GM20000 (cell line): ENCODE measurements at regions not wholly inside any gene's neighbourhood (a gene's known extent, or its start where the extent isn't known, plus 50 kb on each side); places are given as distances from the start of the nearest gene placed in this dataset.

Experiments
- DNase-seq: peaks from one replicate; pipeline ENCODE4 v3.0.0; 2012; ENCODE audit warnings: low spot score
- TF ChIP-seq, protein P1 (sequence below): IDR thresholded peaks from 2 replicates; pipeline ENCODE4 v1.5.1; 2012; ENCODE audit warnings: mild to moderate bottlenecking, control low read depth; ENCODE audit errors: extremely low read depth, missing control alignments

- DNase-seq = no peak
- TF ChIP-seq, protein P1, sequence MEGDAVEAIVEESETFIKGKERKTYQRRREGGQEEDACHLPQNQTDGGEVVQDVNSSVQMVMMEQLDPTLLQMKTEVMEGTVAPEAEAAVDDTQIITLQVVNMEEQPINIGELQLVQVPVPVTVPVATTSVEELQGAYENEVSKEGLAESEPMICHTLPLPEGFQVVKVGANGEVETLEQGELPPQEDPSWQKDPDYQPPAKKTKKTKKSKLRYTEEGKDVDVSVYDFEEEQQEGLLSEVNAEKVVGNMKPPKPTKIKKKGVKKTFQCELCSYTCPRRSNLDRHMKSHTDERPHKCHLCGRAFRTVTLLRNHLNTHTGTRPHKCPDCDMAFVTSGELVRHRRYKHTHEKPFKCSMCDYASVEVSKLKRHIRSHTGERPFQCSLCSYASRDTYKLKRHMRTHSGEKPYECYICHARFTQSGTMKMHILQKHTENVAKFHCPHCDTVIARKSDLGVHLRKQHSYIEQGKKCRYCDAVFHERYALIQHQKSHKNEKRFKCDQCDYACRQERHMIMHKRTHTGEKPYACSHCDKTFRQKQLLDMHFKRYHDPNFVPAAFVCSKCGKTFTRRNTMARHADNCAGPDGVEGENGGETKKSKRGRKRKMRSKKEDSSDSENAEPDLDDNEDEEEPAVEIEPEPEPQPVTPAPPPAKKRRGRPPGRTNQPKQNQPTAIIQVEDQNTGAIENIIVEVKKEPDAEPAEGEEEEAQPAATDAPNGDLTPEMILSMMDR = no peak
These were observed 51.8 kb upstream of the MYB start for GRCh38 chr6:135129136-135129856.

DNA sequence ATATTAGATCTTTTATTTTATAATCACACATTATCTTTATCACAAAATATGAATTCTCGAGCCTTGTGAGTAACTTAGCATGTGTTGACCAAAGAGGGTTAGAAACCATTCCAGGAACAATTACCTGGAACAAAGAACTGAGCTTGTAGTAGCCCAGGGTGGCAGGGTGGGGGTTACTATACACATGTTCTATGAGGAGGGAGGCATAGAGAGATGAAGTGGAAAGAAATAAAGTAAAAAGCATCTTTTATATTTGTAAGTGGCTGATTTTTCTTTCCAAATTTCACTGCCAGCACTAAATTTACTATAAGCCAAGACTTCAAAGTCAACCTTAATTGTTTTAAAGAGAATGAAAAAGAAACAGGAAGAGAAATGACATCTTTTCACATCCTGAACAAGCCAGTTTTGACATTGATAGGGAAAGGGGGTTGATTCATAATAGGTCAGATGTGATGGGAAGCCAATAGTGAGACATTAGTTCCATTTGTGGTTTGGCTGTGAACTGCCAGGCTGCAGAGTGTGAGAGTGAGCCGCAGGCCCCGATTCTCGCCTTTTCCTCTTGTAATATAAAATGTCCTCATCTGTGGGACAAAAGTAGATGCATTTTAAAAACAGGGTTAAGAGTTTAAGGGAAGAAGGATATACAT, 52.7 kb upstream of the MYB start:
- TF ChIP-seq, protein P1 = no peak
- peak; percentile 69 for DNase-seq

- TF ChIP-seq, protein P1 = no peak
- DNase-seq = no peak
These were observed 54.4 kb upstream of the MYB start for GRCh38 chr6:135126729-135127128.

DNA sequence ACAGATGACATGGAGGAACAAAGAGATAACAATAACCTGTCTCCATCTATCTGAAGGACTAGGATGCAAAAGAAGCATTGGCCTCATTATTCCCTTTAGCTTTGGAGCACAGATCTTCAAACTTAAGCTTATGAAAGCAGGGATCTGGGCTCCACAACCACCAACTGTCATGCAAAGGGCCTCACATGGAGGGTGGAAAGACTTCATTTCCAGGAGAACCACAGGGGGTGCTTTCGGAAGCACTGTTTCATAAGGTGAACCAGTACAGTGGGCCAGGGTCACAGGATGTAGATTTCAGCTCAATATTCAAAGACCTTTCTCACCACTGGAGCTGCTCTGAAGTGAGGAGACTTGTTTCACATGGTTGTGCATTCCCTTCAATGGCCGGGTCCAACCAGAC, 55.1 kb upstream of the MYB start:
- TF ChIP-seq, protein P1 = no peak
- DNase-seq = no peak

DNA sequence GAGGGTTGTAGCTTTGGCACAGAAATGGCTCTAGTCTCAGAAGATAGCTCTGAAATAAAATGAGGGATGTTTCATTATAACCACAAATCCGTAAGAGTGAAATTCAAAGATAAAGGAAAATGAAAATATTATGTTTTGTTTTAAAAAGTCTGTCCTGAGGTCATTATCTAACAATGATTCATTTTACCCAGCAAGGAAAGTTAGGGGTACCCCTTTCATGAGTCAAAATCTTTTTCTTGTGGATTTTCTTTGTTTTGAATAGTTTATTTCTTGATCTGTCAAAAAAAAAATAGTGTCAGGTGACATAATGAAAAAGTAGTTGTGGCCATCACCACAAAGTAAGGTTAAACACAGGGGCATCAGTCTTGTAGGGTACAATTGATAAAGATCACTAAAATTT, 59.7 kb upstream of the MYB start:
- TF ChIP-seq, protein P1 = no peak

GRCh38 chr6:135118134-135118730, 62.9 kb upstream of the MYB start:
- no peak for DNase-seq
- TF ChIP-seq, protein P1 = no peak

More for the DNA sequence above, 59.7 kb upstream of the MYB start:
- DNase-seq = no peak

DNA sequence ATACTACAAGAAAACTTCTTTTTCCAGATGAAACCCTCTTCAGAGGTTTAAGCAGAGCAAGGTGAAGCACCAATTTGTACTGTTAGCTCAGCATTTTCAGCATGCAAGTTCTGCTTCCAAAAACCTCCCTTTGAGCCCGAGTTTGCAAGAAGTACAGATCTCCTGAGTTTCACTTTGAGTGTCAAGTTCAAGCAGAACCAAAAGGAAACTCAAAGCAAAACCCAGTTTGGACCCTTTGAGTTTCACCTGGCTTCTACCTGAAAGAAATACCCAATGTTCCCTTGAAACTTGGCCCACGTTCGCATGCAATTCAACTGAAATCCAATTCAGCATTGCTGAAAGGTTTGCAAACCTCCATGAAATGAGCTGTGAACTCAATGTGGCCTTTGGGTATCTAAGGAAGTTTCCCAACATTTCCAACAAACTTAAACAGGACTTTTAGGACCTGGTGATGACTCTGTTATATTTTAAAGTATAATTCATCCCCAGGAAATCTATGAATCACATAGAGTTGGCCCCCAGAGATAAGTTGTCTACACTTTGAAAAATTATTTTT, 62.9 kb upstream of the HBS1L start:
- no peak for DNase-seq
- TF ChIP-seq, protein P1 = no peak
